Suprapubic skin (tissue), 4 donors: ENCODE measurements at regions not wholly inside any gene's neighbourhood (a gene's known extent, or its start where the extent isn't known, plus 50 kb on each side); places are given as distances from the start of the nearest gene placed in this dataset.
"Not testable (repeated sequence)": the region's sequence is repeated elsewhere in the genome, so short reads cannot be mapped to it uniquely, and the experiment has no call there.

ENCODE experiments used
- DNase-seq, 2 donors: peaks; one replicate each; pipeline ENCODE4 v3.0.0-alpha.2; 2019; ENCODE audit warnings: low spot score in 2 of 2
- H3K27ac ChIP-seq: fragments of 200-600 bp; sonication (generic); one replicate; pipeline ENCODE4 v1.5.1; 2019
- H3K27me3 ChIP-seq: fragments of 200-600 bp; sonication (generic); one replicate; pipeline ENCODE4 v1.5.1; 2019
- H3K36me3 ChIP-seq: fragments of 200-600 bp; sonication (generic); one replicate; pipeline ENCODE4 v1.5.1; 2019
- H3K4me1 ChIP-seq: fragments of 200-600 bp; sonication (generic); one replicate; pipeline ENCODE4 v1.5.1; 2019
- H3K4me3 ChIP-seq: fragments of 200-600 bp; sonication (generic); one replicate; pipeline ENCODE4 v1.5.1; 2019; ENCODE audit warnings: mild to moderate bottlenecking
- H3K9me3 ChIP-seq: fragments of 200-600 bp; sonication (generic); one replicate; pipeline ENCODE4 v1.5.1; 2019
- EP300 ChIP-seq: sonication (generic); formaldehyde crosslinking; IDR thresholded peaks from one replicate; pipeline ENCODE4 v1.6.1; 2017; ENCODE audit warnings: antibody characterized with exemption
- POLR2A ChIP-seq, 2 donors: fragments of 450-650 bp; IDR thresholded peaks; one replicate each; pipeline ENCODE4 v1.6.1; 2017; ENCODE audit warnings: antibody characterized with exemption in 2 of 2, mild to moderate bottlenecking in 2 of 2, moderate library complexity in 2 of 2
- POLR2AphosphoS5 ChIP-seq, 3 donors: sonication (generic); formaldehyde crosslinking; IDR thresholded peaks; one replicate each; pipeline ENCODE4 v1.6.1; 2017; ENCODE audit warnings: antibody characterized with exemption in 3 of 3
- WGBS: methylation state at CpG from one replicate; pipeline ENCODE4 v1.1.5; 2018; 5-methylcytosine and 5-hydroxymethylcytosine counted together
- TF ChIP-seq, protein P1 (sequence below), 2 donors: fragments of 200-600 bp in 1 of 2; fragments of 450-650 bp in 1 of 2; sonication (generic) in 1 of 2; IDR thresholded peaks; one replicate each; pipeline ENCODE4 v1.5.1; 2016 to 2019; ENCODE audit warnings: antibody characterized with exemption in 2 of 2, mild to moderate bottlenecking in 1 of 2, moderate library complexity in 1 of 2

DNA sequence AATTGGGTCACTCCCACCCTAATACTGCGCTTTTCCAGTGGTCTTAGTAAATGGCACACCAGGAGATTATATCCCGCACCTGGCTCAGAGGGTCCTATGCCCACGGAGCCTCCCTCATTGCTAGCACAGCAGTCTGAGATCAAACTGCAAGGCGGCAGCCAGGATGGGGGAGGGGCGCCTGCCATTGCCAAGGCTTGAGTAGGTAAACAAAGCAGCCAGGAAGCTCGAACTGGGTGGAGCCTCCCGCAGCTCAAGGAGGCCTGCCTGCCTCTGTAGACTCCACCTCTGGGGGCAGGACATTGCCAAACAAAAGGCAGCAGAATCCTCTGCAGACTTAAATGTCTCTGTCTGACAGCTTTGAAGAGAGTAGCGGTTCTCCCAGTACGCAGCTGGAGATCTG, 52.4 kb upstream of the PMPCB start:
- peak in 1 of 2 donors; percentile 56 for DNase-seq
- H3K9me3 ChIP-seq, H3K27me3 ChIP-seq, H3K27ac ChIP-seq, H3K4me3 ChIP-seq, H3K36me3 ChIP-seq, H3K4me1 ChIP-seq: not testable (repeated sequence)
- 86% methylated on average over 7 of the region's 9 CpGs for whole genome bisulfite sequencing

DNA sequence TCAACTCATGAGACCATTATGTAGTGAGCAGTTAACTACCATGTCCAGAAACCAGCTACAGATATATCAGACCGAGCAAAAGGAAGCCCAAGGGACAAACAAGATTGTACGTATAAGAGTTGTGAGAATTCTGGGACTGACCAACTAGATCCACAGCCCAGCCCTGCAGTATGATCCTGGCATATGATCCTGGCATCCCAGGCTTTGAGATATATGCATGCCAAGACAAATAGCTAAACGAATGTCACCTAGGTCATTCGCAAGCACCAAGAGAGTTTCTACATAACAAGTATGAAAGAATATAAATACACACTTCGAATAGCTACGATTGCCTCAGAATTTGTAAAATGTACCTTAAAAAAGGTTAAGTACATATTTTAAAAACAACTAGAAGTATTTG, 56.4 kb upstream of the PMPCB start:
- 69% methylated on average over 6 of the region's 6 CpGs for WGBS
- peaks cover 4% of the 10 kb centered on the region for H3K9me3 ChIP-seq
- no peak overlapping the region for H3K4me3 ChIP-seq
- TF ChIP-seq, protein P1, sequence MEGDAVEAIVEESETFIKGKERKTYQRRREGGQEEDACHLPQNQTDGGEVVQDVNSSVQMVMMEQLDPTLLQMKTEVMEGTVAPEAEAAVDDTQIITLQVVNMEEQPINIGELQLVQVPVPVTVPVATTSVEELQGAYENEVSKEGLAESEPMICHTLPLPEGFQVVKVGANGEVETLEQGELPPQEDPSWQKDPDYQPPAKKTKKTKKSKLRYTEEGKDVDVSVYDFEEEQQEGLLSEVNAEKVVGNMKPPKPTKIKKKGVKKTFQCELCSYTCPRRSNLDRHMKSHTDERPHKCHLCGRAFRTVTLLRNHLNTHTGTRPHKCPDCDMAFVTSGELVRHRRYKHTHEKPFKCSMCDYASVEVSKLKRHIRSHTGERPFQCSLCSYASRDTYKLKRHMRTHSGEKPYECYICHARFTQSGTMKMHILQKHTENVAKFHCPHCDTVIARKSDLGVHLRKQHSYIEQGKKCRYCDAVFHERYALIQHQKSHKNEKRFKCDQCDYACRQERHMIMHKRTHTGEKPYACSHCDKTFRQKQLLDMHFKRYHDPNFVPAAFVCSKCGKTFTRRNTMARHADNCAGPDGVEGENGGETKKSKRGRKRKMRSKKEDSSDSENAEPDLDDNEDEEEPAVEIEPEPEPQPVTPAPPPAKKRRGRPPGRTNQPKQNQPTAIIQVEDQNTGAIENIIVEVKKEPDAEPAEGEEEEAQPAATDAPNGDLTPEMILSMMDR (IDR thresholded peaks at IDR 0.05) = no peak
- TF ChIP-seq EP300 (no peak), POLR2A (IDR thresholded peaks at IDR 0.05) (no peak), POLR2AphosphoS5 (IDR thresholded peaks at IDR 0.05) (no peak)
- H3K27me3 ChIP-seq = no peaks in the 10 kb centered on the region
- H3K36me3 ChIP-seq = no peaks in the 10 kb centered on the region
- no peak for DNase-seq
- H3K4me1 ChIP-seq = no peaks in the 10 kb centered on the region
- no peak overlapping the region for H3K27ac ChIP-seq

GRCh38 chr7:103235824-103236223, 61.4 kb upstream of the PMPCB start:
- not testable (repeated sequence) for H3K36me3 ChIP-seq, H3K4me1 ChIP-seq, H3K9me3 ChIP-seq, H3K27ac ChIP-seq, H3K4me3 ChIP-seq, DNase-seq, H3K27me3 ChIP-seq
- WGBS = 91% methylated on average over 4 of the region's 4 CpGs

DNA sequence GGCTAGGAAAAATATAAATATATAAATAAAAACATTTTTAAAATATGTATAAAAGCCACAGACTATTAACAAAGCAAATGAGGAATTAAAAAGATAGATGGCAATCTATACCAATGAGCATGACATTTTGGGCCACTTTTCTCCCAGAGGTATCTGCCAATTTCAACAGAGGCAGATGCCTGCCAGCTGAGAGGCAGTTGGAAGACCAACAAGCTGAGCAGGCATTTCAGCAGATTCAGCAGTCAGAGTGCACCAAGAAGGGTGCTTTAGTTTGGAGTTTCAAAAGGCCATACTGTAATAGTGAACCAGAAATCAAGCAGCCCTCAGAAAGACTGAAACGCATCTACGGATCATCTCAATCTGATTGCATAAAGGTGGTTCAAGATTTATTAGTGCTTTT, 62.4 kb upstream of the PMPCB start:
- not testable (repeated sequence) for H3K9me3 ChIP-seq, H3K4me1 ChIP-seq, H3K27ac ChIP-seq, DNase-seq, H3K36me3 ChIP-seq, H3K4me3 ChIP-seq, H3K27me3 ChIP-seq
- WGBS = 82% methylated on average over 2 of the region's 2 CpGs

DNA sequence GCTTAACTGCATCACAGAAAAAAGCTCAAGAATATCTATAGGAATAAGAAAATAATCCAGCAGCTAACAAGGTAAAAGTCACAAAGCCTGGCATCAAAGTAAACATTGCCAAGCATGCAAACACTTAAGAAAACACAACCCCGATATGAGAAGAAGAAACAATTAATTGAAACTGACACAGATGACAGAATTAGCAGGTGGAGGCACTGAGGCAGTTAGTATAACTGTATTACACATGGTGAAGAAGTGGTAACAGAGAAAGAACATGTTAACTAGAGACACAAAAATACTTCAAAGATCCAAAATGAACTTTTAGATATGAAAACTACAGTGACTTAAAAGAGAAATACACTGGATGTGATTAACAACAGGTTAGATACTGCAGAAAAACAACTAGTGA, 69.4 kb upstream of the PMPCB start:
- not testable (repeated sequence) for H3K27ac ChIP-seq, H3K9me3 ChIP-seq, H3K36me3 ChIP-seq, H3K27me3 ChIP-seq, DNase-seq, H3K4me1 ChIP-seq, H3K4me3 ChIP-seq
- WGBS = 90% methylated on average over 1 of the region's 1 CpG

- not testable (repeated sequence) for H3K36me3 ChIP-seq, DNase-seq, H3K4me3 ChIP-seq, H3K27me3 ChIP-seq, H3K4me1 ChIP-seq, H3K27ac ChIP-seq, H3K9me3 ChIP-seq
- WGBS = 85% methylated on average over 1 of the region's 1 CpG
Observed at GRCh38 chr7:103225798-103226197, 71.4 kb upstream of the PMPCB start.

DNA sequence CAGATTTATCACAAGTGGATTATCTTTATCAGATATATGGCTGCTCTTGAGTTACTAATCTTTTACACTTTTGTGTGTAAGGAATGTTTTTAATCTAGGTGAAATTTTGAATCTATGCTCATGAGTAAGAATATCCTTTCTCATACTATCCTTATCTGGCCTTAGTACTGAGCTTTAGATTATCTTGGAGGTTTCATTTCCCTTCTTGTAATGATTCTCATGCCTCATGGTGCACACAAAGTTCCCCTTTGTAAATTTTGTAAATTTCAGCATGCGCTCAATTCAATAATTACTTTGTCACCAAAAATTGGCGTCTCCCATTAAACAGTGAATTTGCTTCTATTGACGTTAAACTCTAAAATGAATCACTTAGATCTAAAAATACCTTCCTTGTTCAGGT, 74.2 kb upstream of the NAPEPLD start:
- H3K4me1 ChIP-seq, H3K36me3 ChIP-seq: not testable (repeated sequence)
- 91% methylated on average over 3 of the region's 3 CpGs for WGBS

DNA sequence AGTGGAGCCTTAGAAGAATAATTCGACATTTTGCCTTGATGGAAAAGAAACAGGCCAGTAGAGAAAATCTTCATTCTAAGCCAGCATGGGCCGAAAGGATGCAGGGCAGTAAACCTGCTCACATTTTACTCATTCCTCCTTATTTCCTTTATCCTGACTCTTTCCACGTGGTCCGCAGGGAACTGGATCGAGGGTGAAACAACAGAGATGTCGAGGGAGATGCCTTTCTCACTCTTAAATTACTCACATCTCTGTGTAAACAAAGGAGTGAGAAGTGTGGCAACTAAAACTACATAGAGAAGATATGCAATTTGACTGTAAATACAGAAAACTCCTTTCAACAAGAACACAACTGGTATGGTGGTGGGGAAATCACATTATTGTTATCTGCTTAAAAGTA, 62.1 kb upstream of the NAPEPLD start:
- DNase-seq, H3K27me3 ChIP-seq, H3K4me1 ChIP-seq, H3K27ac ChIP-seq, H3K9me3 ChIP-seq, H3K4me3 ChIP-seq, H3K36me3 ChIP-seq: not testable (repeated sequence)
- 62% methylated on average over 6 of the region's 6 CpGs for WGBS

More for the DNA sequence above, 74.2 kb upstream of the NAPEPLD start:
- not testable (repeated sequence) for H3K9me3 ChIP-seq, H3K4me3 ChIP-seq, H3K27ac ChIP-seq, H3K27me3 ChIP-seq, DNase-seq

DNA sequence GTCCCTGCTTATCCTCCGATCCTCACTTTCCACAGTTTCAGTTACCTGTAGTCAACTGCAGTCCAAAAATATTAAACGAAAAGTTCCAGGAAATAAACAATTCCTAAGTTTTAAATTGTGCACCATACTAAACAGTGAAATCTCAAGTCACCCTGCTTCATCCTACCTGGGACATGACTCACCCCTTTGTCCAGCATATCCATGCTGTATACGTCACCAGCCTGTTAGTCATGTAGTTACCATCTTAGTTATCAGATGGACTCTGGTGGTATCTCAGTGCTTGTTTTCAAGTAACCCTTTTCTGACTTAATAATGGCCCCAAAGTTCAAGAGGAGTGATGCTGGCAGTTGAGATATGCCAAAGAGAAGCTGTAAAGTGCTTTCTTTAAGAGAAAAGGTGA, 50.3 kb upstream of the NAPEPLD start:
- H3K9me3 ChIP-seq, DNase-seq, H3K4me3 ChIP-seq, H3K36me3 ChIP-seq, H3K27ac ChIP-seq, H3K27me3 ChIP-seq, H3K4me1 ChIP-seq: not testable (repeated sequence)
- WGBS = 85% methylated on average over 3 of the region's 3 CpGs
